GM23338 (cell line): ENCODE measurements at regions not wholly inside any gene's neighbourhood (a gene's known extent, or its start where the extent isn't known, plus 50 kb on each side); places are given as distances from the start of the nearest gene placed in this dataset.

Source experiments
- ATAC-seq: fragments of 200-7000 bp; cut with Tn5 transposase; 3 replicates; pipeline ENCODE4 v1.9.1; 2020
- DNase-seq: peaks from one replicate; pipeline ENCODE4 v3.0.0-alpha.2; 2015; ENCODE audit warnings: low spot score
- H2AFZ ChIP-seq: fragments of 200-600 bp; sonication (generic); 2 replicates; pipeline ENCODE4 v1.8.0; 2016; ENCODE audit warnings: antibody characterized with exemption, mild to moderate bottlenecking, moderate library complexity
- H3F3A ChIP-seq: fragments of 200-600 bp; sonication (generic); replicated peaks from 2 replicates; pipeline ENCODE4 v1.8.0; 2017; ENCODE audit warnings: antibody characterized with exemption, mixed run types, low read depth
- H3K27ac ChIP-seq: fragments of 200-600 bp; sonication (generic); 2 replicates; pipeline ENCODE4 v1.6.1; 2016; ENCODE audit warnings: low read depth
- H3K27me3 ChIP-seq: fragments of 200-600 bp; sonication (generic); 2 replicates; pipeline ENCODE4 v1.8.0; 2016; ENCODE audit warnings: mild to moderate bottlenecking, mixed run types, moderate library complexity; ENCODE audit not compliant: insufficient read depth
- H3K36me3 ChIP-seq: fragments of 200-600 bp; sonication (generic); 2 replicates; pipeline ENCODE4 v1.8.0; 2016; ENCODE audit warnings: mild to moderate bottlenecking; ENCODE audit not compliant: insufficient read depth
- H3K4me1 ChIP-seq: fragments of 200-600 bp; sonication (generic); 2 replicates; pipeline ENCODE4 v1.8.0; 2016; ENCODE audit warnings: mild to moderate bottlenecking, moderate library complexity; ENCODE audit not compliant: insufficient read depth
- H3K4me2 ChIP-seq: fragments of 200-600 bp; sonication (generic); 2 replicates; pipeline ENCODE4 v1.7.1; 2017; ENCODE audit warnings: mixed run types
- H3K4me3 ChIP-seq: fragments of 200-600 bp; sonication (generic); 2 replicates; pipeline ENCODE4 v1.6.1; 2016; ENCODE audit warnings: mixed run types
- H3K79me2 ChIP-seq: fragments of 200-600 bp; sonication (generic); replicated peaks from 2 replicates; pipeline ENCODE4 v1.8.0; 2017; ENCODE audit warnings: mild to moderate bottlenecking; ENCODE audit not compliant: insufficient read depth
- H3K9me2 ChIP-seq: fragments of 200-600 bp; sonication (generic); 2 replicates; pipeline ENCODE4 v1.8.0; 2017; ENCODE audit not compliant: insufficient read depth
- H4K20me1 ChIP-seq: fragments of 200-600 bp; sonication (generic); replicated peaks from 2 replicates; pipeline ENCODE4 v1.8.0; 2017; ENCODE audit warnings: mild to moderate bottlenecking; ENCODE audit not compliant: insufficient read depth
- H3K27ac Mint-ChIP-seq: 2 replicates; pipeline ENCODE4 v1.8.0; 2020; ENCODE audit warnings: inconsistent platforms, mild to moderate bottlenecking, moderate library complexity, mixed read lengths
- H3K27me3 Mint-ChIP-seq: 3 replicates; pipeline ENCODE4 v1.8.0; 2022; ENCODE audit warnings: low read depth, mild to moderate bottlenecking, moderate library complexity, mixed read lengths, inconsistent platforms; ENCODE audit not compliant: insufficient read depth, poor library complexity
- H3K36me3 Mint-ChIP-seq: 3 replicates; pipeline ENCODE4 v1.8.0; 2021; ENCODE audit warnings: low read depth, mild to moderate bottlenecking, inconsistent platforms, moderate library complexity, mixed read lengths
- H3K4me1 Mint-ChIP-seq: 3 replicates; pipeline ENCODE4 v1.8.0; 2020; ENCODE audit warnings: mild to moderate bottlenecking, inconsistent platforms, mixed read lengths
- H3K4me3 Mint-ChIP-seq: 3 replicates; pipeline ENCODE4 v1.8.0; 2021; ENCODE audit warnings: moderate library complexity, mild to moderate bottlenecking, inconsistent platforms, mixed read lengths
- H3K9me3 Mint-ChIP-seq: 3 replicates; pipeline ENCODE4 v1.8.0; 2020; ENCODE audit warnings: moderate library complexity, mild to moderate bottlenecking, inconsistent platforms, mixed read lengths
- CTCF ChIP-seq, 2 experiments: fragments of 200-600 bp in 1 of 2; sonication (generic) in 1 of 2; conservative IDR thresholded peaks; 2 replicates each; pipeline versions ENCODE4 v1.5.1 to v1.6.1; 2016 to 2017; ENCODE audit warnings: antibody characterized with exemption in 2 of 2, low read depth in 2 of 2, mild to moderate bottlenecking in 2 of 2, moderate library complexity in 1 of 2
- ETS1 ChIP-seq: IDR thresholded peaks from 2 replicates; pipeline ENCODE4 v1.6.1; 2016; ENCODE audit warnings: antibody characterized with exemption
- POLR2AphosphoS5 ChIP-seq: IDR thresholded peaks from 2 replicates; pipeline ENCODE4 v1.6.1; 2016; ENCODE audit warnings: antibody characterized with exemption, low read depth
- ZNF114 ChIP-seq: fragments of 250-450 bp; sonication (Bioruptor Pico); IDR thresholded peaks from 2 replicates; pipeline ENCODE4 v1.5.0; 2020; ENCODE audit warnings: mild to moderate bottlenecking, moderate library complexity
- ZNF462 ChIP-seq: fragments of 250-450 bp; sonication (Bioruptor Pico); IDR thresholded peaks from 2 replicates; pipeline ENCODE4 v1.5.0; 2020; ENCODE audit warnings: mild to moderate bottlenecking, moderate library complexity

- H3K36me3 Mint-ChIP-seq = no peaks in the 10 kb centered on the region
Measured at GRCh38 chr5:40233268-40233667, 446.4 kb upstream of the PTGER4 start.

More at GRCh38 chr5:40233268-40233667, 446.4 kb upstream of the PTGER4 start:
- Histone ChIP-seq H3K4me2 (no peak overlapping the region), H2AFZ (no peak overlapping the region), H3K79me2 (no peaks in the 10 kb centered on the region), H3K4me3 (no peak overlapping the region), H3K9me2 (no peaks in the 10 kb centered on the region), H3F3A (no peaks in the 10 kb centered on the region), H3K36me3 (no peaks in the 10 kb centered on the region), H3K27me3 (no peaks in the 10 kb centered on the region), H3K27ac (no peak overlapping the region), H4K20me1 (no peaks in the 10 kb centered on the region), H3K4me1 (no peaks in the 10 kb centered on the region)
- peaks cover 3% of the 10 kb centered on the region; the same call in 2 of the 3 replicates for H3K4me1 Mint-ChIP-seq
- H3K27ac Mint-ChIP-seq = no peak overlapping the region
- ATAC-seq (no peak), DNase-seq (no peak)
- no peak overlapping the region for H3K4me3 Mint-ChIP-seq
- TF ChIP-seq POLR2AphosphoS5 = no peak
- TF ChIP-seq ZNF114 (CRISPR knock-in tag) = no peak
- TF ChIP-seq ETS1 = no peak
- TF ChIP-seq ZNF462 (CRISPR knock-in tag) = no peak
- TF ChIP-seq CTCF (conservative IDR thresholded peaks at IDR 0.05; ENCODE audit: low read depth in 2 of 2) = no peak
- no peaks in the 10 kb centered on the region for H3K9me3 Mint-ChIP-seq
- H3K27me3 Mint-ChIP-seq = peaks cover 2% of the 10 kb centered on the region
